HEK293T (cell line): ENCODE measurements at regions not wholly inside any gene's neighbourhood (a gene's known extent, or its start where the extent isn't known, plus 50 kb on each side); places are given as distances from the start of the nearest gene placed in this dataset.
"Not testable (repeated sequence)": the region's sequence is repeated elsewhere in the genome, so short reads cannot be mapped to it uniquely, and the experiment has no call there.

Source experiments
- CTCF ChIA-PET: fragments of 350-600 bp; formaldehyde crosslinking; extraction: SDS; loops from one replicate; lab custom pipeline; 2021; ENCODE audit warnings: antibody characterized with exemption, inconsistent platforms; lab: Yijun Ruan, JAX
- POLR2A ChIA-PET: fragments of 350-600 bp; formaldehyde crosslinking; extraction: SDS; loops from one replicate; lab custom pipeline; 2020; ENCODE audit warnings: antibody characterized with exemption, inconsistent platforms; lab: Yijun Ruan, JAX
- DNase-seq: peaks from one replicate; pipeline ENCODE4 v3.0.0; 2012; ENCODE audit warnings: mixed read lengths; ENCODE audit errors: extremely low spot score
- ARNT ChIP-seq: fragments of 450-650 bp; IDR thresholded peaks from 2 replicates; pipeline ENCODE4 v1.6.1; 2017; ENCODE audit warnings: mild to moderate bottlenecking
- BHLHE40 ChIP-seq: fragments of 450-650 bp; IDR thresholded peaks from 2 replicates; pipeline ENCODE4 v1.6.1; 2016; ENCODE audit warnings: mild to moderate bottlenecking, moderate library complexity, borderline replicate concordance
- CTBP1 ChIP-seq: fragments of 450-650 bp; IDR thresholded peaks from 2 replicates; pipeline ENCODE4 v1.6.1; 2016; ENCODE audit warnings: borderline replicate concordance
- ELF4 ChIP-seq: fragments of 450-650 bp; IDR thresholded peaks from 2 replicates; pipeline ENCODE4 v1.6.1; 2017; ENCODE audit warnings: antibody characterized with exemption
- FOXA1 ChIP-seq: fragments of 450-650 bp; IDR thresholded peaks from 2 replicates; pipeline ENCODE4 v1.6.1; 2016; ENCODE audit warnings: mild to moderate bottlenecking
- FOXK2 ChIP-seq: fragments of 450-650 bp; IDR thresholded peaks from 2 replicates; pipeline ENCODE4 v1.6.1; 2016; ENCODE audit warnings: mild to moderate bottlenecking
- FOXM1 ChIP-seq: fragments of 450-650 bp; IDR thresholded peaks from 2 replicates; pipeline ENCODE4 v1.6.1; 2017; ENCODE audit warnings: mild to moderate bottlenecking, borderline replicate concordance
- HDGF ChIP-seq: fragments of 450-650 bp; IDR thresholded peaks from 2 replicates; pipeline ENCODE4 v1.6.1; 2017; ENCODE audit warnings: antibody characterized with exemption, borderline replicate concordance
- L3MBTL2 ChIP-seq: fragments of 450-650 bp; conservative IDR thresholded peaks from 2 replicates; pipeline ENCODE4 v1.6.1; 2016; ENCODE audit warnings: mild to moderate bottlenecking
- LEF1 ChIP-seq: fragments of 450-650 bp; IDR thresholded peaks from 2 replicates; pipeline ENCODE4 v1.6.1; 2017; ENCODE audit warnings: mild to moderate bottlenecking, borderline replicate concordance
- NFRKB ChIP-seq: fragments of 450-650 bp; IDR thresholded peaks from 2 replicates; pipeline ENCODE4 v1.6.1; 2016; ENCODE audit warnings: mild to moderate bottlenecking, moderate library complexity
- SP1 ChIP-seq: fragments of 450-650 bp; IDR thresholded peaks from 2 replicates; pipeline ENCODE4 v1.6.1; 2017
- SUZ12 ChIP-seq: fragments of 450-650 bp; IDR thresholded peaks from 2 replicates; pipeline ENCODE4 v1.6.1; 2016; ENCODE audit warnings: mild to moderate bottlenecking
- TARDBP ChIP-seq: fragments of 450-650 bp; IDR thresholded peaks from 2 replicates; pipeline ENCODE4 v1.6.1; 2016
- ZNF384 ChIP-seq: fragments of 450-650 bp; IDR thresholded peaks from 2 replicates; pipeline ENCODE4 v1.6.1; 2016
- TF ChIP-seq, protein P1 (sequence below): fragments of 450-650 bp; IDR thresholded peaks from 2 replicates; pipeline ENCODE4 v1.6.1; 2016

DNA sequence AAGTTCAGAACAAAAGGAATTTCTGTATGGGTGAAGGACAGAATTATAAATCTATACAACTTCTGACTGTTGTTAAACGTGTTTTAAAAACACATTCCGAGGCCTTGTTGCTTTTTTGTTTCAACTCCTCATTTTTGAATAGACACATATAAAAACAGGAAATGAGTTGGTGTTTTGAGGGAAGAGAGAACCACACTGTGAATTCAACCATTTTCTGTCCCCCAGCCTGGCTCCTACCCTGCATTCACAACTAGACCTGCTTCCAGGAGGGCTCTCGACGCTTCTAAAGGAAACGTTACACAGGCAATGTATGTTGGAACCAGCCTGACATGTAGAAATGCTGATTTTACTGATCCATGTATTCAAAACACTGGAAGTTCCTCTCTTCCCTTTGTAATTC is 76.5 kb downstream of the OR13A1 start:
- TF ChIP-seq ARNT (no peak), BHLHE40 (no peak), FOXA1 (no peak), TARDBP (no peak), CTBP1 (no peak), NFRKB (no peak), LEF1 (no peak), ELF4 (no peak), SUZ12 (no peak), L3MBTL2 (no peak), HDGF (no peak), ZNF384 (no peak), FOXK2 (no peak), FOXM1 (no peak)
- TF ChIP-seq, protein P1, sequence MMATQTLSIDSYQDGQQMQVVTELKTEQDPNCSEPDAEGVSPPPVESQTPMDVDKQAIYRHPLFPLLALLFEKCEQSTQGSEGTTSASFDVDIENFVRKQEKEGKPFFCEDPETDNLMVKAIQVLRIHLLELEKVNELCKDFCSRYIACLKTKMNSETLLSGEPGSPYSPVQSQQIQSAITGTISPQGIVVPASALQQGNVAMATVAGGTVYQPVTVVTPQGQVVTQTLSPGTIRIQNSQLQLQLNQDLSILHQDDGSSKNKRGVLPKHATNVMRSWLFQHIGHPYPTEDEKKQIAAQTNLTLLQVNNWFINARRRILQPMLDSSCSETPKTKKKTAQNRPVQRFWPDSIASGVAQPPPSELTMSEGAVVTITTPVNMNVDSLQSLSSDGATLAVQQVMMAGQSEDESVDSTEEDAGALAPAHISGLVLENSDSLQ = no peak
- ChIA-PET CTCF (no interaction called here), POLR2A (no interaction called here)
- DNase-seq = no peak

DNA sequence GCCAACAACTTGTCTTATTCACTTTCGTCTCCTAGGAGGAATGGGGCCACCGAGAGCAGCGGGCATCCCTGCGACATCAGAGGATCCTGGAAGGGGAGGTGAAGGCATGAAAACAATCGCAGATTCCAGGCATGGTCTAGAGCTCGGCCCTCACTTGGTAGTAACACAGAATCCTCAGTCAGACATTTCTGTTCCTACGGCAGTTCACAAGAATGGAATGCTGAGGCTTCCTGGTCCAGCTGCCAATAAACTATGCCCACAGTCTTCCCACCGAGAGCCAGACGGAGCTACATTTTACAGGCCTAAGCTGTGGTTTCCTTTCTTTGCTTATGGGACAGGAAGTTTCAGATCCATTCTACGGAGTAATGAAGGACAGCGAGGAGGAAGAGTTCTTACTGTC is 75.8 kb downstream of the OR13A1 start:
- POLR2A ChIA-PET = no interaction called here
- no peak for TF ChIP-seq SP1
- no peak for TF ChIP-seq FOXK2
- no peak for TF ChIP-seq HDGF
- TF ChIP-seq ELF4 = no peak
- no peak for TF ChIP-seq LEF1
- TF ChIP-seq TARDBP = no peak
- TF ChIP-seq FOXM1 = no peak
- TF ChIP-seq ARNT = no peak
- no peak for TF ChIP-seq L3MBTL2
- TF ChIP-seq, protein P1 = no peak
- TF ChIP-seq FOXA1 = no peak
- TF ChIP-seq SUZ12 = no peak
- no peak for TF ChIP-seq NFRKB
- no peak for TF ChIP-seq BHLHE40
- no peak for TF ChIP-seq CTBP1
- no peak for TF ChIP-seq ZNF384
- CTCF ChIA-PET = no interaction called here
- no peak for DNase-seq

DNA sequence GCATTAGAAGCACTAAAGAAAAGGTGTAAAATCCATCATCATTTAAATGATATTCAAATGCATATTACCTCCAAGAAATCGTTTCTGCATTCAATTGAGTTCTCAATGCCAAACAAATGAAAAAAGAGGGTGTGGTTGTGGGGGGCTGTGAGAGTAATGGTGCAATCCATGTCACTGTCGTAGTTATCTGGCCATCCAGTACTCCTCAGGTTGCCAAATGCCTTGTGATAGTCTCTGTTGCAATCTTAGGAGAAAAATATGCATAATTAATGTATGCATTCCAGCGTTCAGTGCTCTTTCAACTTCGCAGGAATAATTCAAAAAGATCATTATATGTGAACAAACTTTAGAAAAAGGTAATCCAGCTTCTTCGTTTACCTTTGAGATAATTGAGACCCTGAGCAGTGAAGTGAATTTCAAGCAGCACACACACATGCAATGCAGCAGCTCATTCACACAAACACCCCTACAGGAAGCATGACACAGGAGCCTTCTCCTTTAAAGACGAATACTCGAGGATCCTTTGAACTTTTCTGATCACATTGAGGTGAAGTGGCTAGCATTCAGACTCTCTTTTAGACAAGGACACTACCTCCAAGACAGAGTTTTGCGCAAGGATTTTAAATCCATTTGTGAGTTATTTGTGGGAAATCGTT is 73.4 kb downstream of the OR13A1 start:
- ChIA-PET POLR2A (no interaction called here), CTCF (no interaction called here)
- no peak for DNase-seq

DNA sequence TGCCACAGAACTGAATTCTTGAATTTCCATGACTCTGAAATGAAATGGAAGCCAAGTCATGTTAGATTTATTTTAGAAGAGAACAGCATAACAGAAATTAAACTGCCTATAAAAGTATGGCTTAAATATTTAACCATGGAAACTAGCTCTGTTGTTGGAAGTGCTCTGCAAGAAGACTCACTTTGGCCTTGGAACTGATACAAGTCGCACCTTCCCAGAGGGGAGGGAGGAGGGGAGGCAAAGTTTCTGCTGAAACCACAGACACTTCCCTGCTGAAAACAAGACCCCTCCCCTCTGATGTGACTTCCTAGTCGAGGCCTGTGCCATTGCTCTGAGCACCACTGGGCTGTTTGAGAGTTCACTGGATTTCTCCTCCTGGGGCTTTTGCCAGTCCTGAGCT is 72.1 kb downstream of the OR13A1 start:
- ChIA-PET POLR2A (no interaction called here), CTCF (no interaction called here)
- TF ChIP-seq FOXK2 = no peak
- no peak for TF ChIP-seq ARNT
- TF ChIP-seq NFRKB = no peak
- TF ChIP-seq FOXA1 = no peak
- TF ChIP-seq, protein P1 = no peak
- TF ChIP-seq BHLHE40 = no peak
- no peak for TF ChIP-seq ELF4
- TF ChIP-seq FOXM1 = no peak
- TF ChIP-seq CTBP1 = no peak
- no peak for DNase-seq

More for the DNA sequence above, 73.4 kb downstream of the OR13A1 start:
- TF ChIP-seq SUZ12 = no peak
- TF ChIP-seq NFRKB = no peak
- TF ChIP-seq FOXM1 = no peak
- TF ChIP-seq ZNF384 = no peak
- TF ChIP-seq L3MBTL2 = no peak
- TF ChIP-seq HDGF = no peak
- no peak for TF ChIP-seq ARNT
- TF ChIP-seq FOXA1 = no peak

DNA sequence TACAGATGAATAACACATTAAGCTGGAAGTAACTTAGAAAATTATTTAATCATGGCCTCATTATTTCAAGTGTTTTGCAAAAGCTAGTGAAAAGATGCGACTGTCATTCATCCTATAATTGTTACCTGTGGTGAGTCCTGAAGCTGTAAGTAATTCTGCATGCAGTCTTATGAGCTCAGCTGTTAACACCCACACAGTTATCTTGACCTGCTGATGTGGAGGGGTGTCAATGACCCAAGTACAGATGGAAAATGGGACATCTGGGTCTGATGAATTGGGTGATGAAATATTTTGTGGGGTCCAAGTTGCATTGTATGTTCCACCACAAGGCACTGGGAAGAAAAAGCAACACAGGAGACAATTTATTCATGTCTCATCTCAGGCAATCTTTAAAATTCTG is 68.9 kb downstream of the OR13A1 start:
- ChIA-PET POLR2A (no interaction called here), CTCF (interaction anchor here (0.6 kb wide), 1 partner anchor 491 kb away, joined by 3 read pairs; no protein-coding TSS in a partner anchor)
- TF ChIP-seq L3MBTL2 (no peak), NFRKB (no peak), HDGF (no peak), CTBP1 (no peak), TARDBP (no peak), ARNT (no peak), FOXA1 (no peak)
- no peak for DNase-seq

DNA sequence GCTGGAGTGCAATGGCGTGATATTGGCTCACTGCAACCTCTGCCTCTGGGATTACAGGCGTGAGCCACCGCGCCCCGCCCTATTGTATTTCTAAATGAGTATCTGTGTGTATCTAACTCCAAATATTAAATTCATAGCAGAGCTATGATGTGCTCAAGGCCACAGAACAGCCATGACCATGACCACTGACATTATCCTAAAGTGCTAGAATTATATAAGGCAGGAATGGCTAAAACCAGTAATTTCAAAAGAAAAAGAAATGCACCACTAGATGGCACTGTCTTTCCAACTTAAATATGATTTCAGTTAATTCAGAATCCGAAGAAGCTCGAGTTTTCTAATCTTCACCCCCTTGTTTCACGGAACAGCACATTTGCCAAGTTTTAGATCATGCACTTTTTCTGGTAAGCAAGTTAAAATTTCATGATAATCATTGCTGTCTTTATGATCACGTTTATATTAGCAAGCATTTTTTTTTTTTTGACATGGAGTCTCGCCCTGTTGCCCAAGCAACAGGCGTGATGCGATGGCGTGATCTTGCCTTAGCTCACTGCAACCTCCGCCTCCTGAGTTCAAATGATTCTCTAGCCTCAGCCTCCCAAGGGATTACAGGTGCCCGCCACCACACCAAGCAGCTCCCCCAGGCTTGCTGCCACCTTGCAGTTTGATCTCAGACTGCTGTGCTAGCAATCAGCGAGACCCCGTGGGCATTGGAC is 65.3 kb downstream of the OR13A1 start:
- CTCF ChIA-PET = interaction anchor here (0.6 to 1.4 kb wide), 11 partner anchors 13 to 422 kb away, joined by 3 to 8 read pairs (median 4); partner anchors contain the start of gene ZFAND4
- POLR2A ChIA-PET = no interaction called here
- no peak for TF ChIP-seq L3MBTL2
- TF ChIP-seq NFRKB = no peak
- TF ChIP-seq ZNF384 = peak; percentile 29; the same call in 1 of the 2 replicates
- DNase-seq = peak; percentile 25

DNA sequence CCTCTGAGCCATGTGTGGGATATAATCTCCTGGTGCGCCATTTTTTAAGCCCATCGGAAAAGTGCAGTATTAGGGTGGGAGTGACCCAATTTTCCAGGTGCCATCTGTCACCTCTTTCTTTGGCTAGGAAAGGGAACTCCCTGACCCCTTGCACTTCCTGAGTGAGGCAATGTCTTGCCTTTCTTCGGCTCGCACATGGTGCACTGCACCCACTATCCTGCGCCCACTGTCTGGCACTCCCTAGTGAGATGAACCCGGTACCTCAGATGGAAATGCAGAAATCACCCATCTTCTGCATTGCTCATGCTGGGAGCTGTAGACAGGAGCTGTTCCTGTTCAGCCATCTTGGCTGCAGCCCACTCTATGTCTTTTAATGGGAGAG is 64.7 kb downstream of the OR13A1 start:
- DNase-seq, POLR2A ChIA-PET: not testable (repeated sequence)
- CTCF ChIA-PET = interaction anchor here (0.7 to 1.4 kb wide), 6 partner anchors 12 to 422 kb away, joined by 3 to 8 read pairs (median 4); partner anchors contain the start of gene ZFAND4
